Loucy (cell line): ENCODE measurements at regions not wholly inside any gene's neighbourhood (a gene's known extent, or its start where the extent isn't known, plus 50 kb on each side); places are given as distances from the start of the nearest gene placed in this dataset.

Source experiments
- H2AFZ ChIP-seq: fragments of 200-600 bp; sonication (generic); 2 replicates; pipeline ENCODE4 v1.6.0; 2016; ENCODE audit warnings: antibody characterized with exemption, mild to moderate bottlenecking, low read length, moderate library complexity
- H3F3A ChIP-seq: fragments of 200-600 bp; 2 replicates; pipeline ENCODE4 v1.6.0; 2016; ENCODE audit warnings: antibody characterized with exemption, low read depth, mild to moderate bottlenecking
- H3K27me3 ChIP-seq: fragments of 200-600 bp; sonication (generic); 2 replicates; pipeline ENCODE4 v1.6.1; 2014; ENCODE audit warnings: low read length, mild to moderate bottlenecking; ENCODE audit not compliant: insufficient read depth, poor library complexity, severe bottlenecking
- H3K36me3 ChIP-seq: fragments of 200-600 bp; sonication (generic); 2 replicates; pipeline ENCODE4 v1.6.1; 2016; ENCODE audit warnings: low read length; ENCODE audit not compliant: insufficient read depth
- H3K4me1 ChIP-seq: fragments of 200-600 bp; sonication (generic); 2 replicates; pipeline ENCODE4 v1.5.1; 2014; ENCODE audit warnings: low read length, mild to moderate bottlenecking; ENCODE audit not compliant: insufficient read depth, poor library complexity, severe bottlenecking
- H3K4me2 ChIP-seq: fragments of 200-600 bp; sonication (generic); 2 replicates; pipeline ENCODE4 v1.6.0; 2014; ENCODE audit warnings: antibody characterized with exemption, low read length, low read depth, mild to moderate bottlenecking; ENCODE audit not compliant: poor library complexity, severe bottlenecking
- H3K4me3 ChIP-seq: fragments of 200-600 bp; sonication (generic); 2 replicates; pipeline ENCODE4 v1.5.1; 2014; ENCODE audit warnings: low read length, mild to moderate bottlenecking, mixed read lengths; ENCODE audit not compliant: poor library complexity, severe bottlenecking
- H3K79me2 ChIP-seq: fragments of 200-600 bp; sonication (generic); 2 replicates; pipeline ENCODE4 v1.6.1; 2014; ENCODE audit warnings: low read length; ENCODE audit not compliant: insufficient read depth
- H3K9ac ChIP-seq: fragments of 200-600 bp; sonication (generic); 2 replicates; pipeline ENCODE4 v1.6.0; 2014; ENCODE audit warnings: mild to moderate bottlenecking, low read depth, low read length, moderate library complexity; ENCODE audit not compliant: poor library complexity, severe bottlenecking
- H3K9me2 ChIP-seq: fragments of 200-600 bp; sonication (generic); replicated peaks from 2 replicates; pipeline ENCODE4 v1.6.1; 2016; ENCODE audit warnings: low read depth, low read length, mixed read lengths
- H3K9me3 ChIP-seq: fragments of 200-600 bp; sonication (generic); 2 replicates; pipeline ENCODE4 v1.6.1; 2014; ENCODE audit warnings: mild to moderate bottlenecking, antibody characterized with exemption, low read length, low read depth; ENCODE audit not compliant: insufficient read depth
- H4K20me1 ChIP-seq: fragments of 200-600 bp; sonication (generic); 2 replicates; pipeline ENCODE4 v1.6.0; 2014; ENCODE audit warnings: antibody characterized with exemption, low read length, mild to moderate bottlenecking; ENCODE audit not compliant: insufficient read depth, poor library complexity, severe bottlenecking
- EZH2phosphoT487 ChIP-seq: fragments of 200-600 bp; IDR thresholded peaks from 2 replicates; pipeline ENCODE4 v1.6.1; 2018; ENCODE audit warnings: antibody characterized with exemption, mild to moderate bottlenecking, moderate library complexity, borderline replicate concordance
- TF ChIP-seq, protein P1 (sequence below): fragments of 200-600 bp; sonication (generic); conservative IDR thresholded peaks from 2 replicates; pipeline ENCODE4 v1.5.1; 2014; ENCODE audit warnings: mild to moderate bottlenecking, antibody characterized with exemption, low read length

DNA sequence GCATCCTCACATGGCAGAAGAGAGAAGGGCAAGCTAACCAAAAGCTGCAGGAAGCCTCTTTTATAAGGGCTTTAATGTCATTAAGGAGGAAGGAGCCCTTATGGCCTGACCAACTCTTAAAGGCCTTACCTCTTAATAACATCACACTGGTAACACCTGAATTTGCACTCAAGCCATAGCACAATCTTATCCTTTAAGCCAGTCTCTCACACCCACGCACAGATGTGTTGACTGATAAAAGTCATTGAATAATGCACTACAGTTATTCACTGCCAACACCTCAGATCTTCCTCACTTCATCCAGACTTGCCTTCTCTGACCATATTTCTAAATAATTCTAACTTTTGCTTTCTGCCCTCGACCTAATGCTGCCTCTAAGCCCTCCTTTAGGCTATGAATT, 516.8 kb downstream of the ADCYAP1 start:
- H3K4me1 ChIP-seq = no peaks in the 10 kb centered on the region
- H3K9ac ChIP-seq = no peak overlapping the region
- H3K9me3 ChIP-seq = peaks cover 4% of the 10 kb centered on the region; the same call in 1 of the 2 replicates
- H3K4me3 ChIP-seq = no peak overlapping the region
- no peaks in the 10 kb centered on the region for H3K9me2 ChIP-seq
- no peaks in the 10 kb centered on the region for H3K36me3 ChIP-seq
- H3K4me2 ChIP-seq = no peak overlapping the region
- H3K27me3 ChIP-seq = no peaks in the 10 kb centered on the region
- TF ChIP-seq, protein P1, sequence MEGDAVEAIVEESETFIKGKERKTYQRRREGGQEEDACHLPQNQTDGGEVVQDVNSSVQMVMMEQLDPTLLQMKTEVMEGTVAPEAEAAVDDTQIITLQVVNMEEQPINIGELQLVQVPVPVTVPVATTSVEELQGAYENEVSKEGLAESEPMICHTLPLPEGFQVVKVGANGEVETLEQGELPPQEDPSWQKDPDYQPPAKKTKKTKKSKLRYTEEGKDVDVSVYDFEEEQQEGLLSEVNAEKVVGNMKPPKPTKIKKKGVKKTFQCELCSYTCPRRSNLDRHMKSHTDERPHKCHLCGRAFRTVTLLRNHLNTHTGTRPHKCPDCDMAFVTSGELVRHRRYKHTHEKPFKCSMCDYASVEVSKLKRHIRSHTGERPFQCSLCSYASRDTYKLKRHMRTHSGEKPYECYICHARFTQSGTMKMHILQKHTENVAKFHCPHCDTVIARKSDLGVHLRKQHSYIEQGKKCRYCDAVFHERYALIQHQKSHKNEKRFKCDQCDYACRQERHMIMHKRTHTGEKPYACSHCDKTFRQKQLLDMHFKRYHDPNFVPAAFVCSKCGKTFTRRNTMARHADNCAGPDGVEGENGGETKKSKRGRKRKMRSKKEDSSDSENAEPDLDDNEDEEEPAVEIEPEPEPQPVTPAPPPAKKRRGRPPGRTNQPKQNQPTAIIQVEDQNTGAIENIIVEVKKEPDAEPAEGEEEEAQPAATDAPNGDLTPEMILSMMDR = no peak
- TF ChIP-seq EZH2phosphoT487 = no peak
- H4K20me1 ChIP-seq = peaks cover 3% of the 10 kb centered on the region
- H3F3A ChIP-seq = no peaks in the 10 kb centered on the region
- no peaks in the 10 kb centered on the region for H3K79me2 ChIP-seq
- no peak overlapping the region for H2AFZ ChIP-seq

DNA sequence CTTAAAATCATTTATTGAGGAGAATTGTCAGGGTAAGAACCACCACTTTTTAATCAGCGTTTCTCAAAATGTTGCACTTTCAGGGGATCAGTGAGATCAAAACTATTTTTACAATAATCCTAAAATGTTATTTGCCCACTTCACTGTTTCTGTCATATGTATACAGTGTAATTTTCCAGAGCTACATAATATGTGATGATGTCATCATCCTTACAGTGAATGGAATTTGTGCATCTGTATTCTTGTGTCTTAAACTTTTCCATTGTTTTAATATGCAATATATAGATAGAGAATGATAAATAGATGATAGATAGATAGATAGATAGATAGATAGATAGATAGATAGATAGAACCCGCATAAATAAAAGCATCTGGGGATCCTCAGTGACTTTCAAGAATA, 518.0 kb downstream of the ADCYAP1 start:
- no peaks in the 10 kb centered on the region for H3K4me1 ChIP-seq
- no peak overlapping the region for H3K4me3 ChIP-seq
- TF ChIP-seq, protein P1 = no peak
- no peak for TF ChIP-seq EZH2phosphoT487
- no peak overlapping the region for H2AFZ ChIP-seq
- no peaks in the 10 kb centered on the region for H3F3A ChIP-seq
- no peak overlapping the region for H3K9ac ChIP-seq
- no peak overlapping the region for H3K4me2 ChIP-seq
- H3K79me2 ChIP-seq = no peaks in the 10 kb centered on the region
- H4K20me1 ChIP-seq = peaks cover 3% of the 10 kb centered on the region
- H3K9me3 ChIP-seq = no peaks in the 10 kb centered on the region; the same call in 1 of the 2 replicates
- H3K36me3 ChIP-seq = no peaks in the 10 kb centered on the region
- H3K27me3 ChIP-seq = no peaks in the 10 kb centered on the region
- no peaks in the 10 kb centered on the region for H3K9me2 ChIP-seq

DNA sequence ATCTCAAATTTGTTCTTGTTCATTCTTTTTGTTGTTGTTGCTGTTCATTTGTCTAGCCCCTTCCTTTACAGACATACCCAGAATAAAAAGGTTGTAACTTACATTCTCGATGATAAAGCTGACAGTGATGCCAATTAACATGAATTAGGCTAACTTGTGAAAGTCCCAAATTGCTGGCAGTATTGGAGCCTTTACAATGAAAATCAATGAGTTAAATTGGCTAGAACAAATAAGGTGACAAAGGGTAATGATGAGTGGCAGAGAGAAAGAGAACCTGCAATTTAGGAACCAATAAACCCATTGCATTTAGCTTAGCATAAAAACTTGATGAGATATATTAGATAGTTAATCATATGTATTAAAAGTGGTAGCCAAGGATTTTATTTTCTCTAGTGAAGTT, 521.0 kb downstream of the ADCYAP1 start:
- no peaks in the 10 kb centered on the region for H3K36me3 ChIP-seq
- H3K9ac ChIP-seq = no peak overlapping the region
- no peaks in the 10 kb centered on the region for H3K9me3 ChIP-seq
- no peaks in the 10 kb centered on the region for H3K79me2 ChIP-seq
- H3K4me2 ChIP-seq = no peak overlapping the region
- no peak overlapping the region for H2AFZ ChIP-seq
- no peak overlapping the region for H3K4me3 ChIP-seq
- no peaks in the 10 kb centered on the region for H3K9me2 ChIP-seq
- H3K27me3 ChIP-seq = no peaks in the 10 kb centered on the region
- TF ChIP-seq EZH2phosphoT487 = no peak
- TF ChIP-seq, protein P1 = no peak
- no peaks in the 10 kb centered on the region for H3K4me1 ChIP-seq
- peaks cover 3% of the 10 kb centered on the region for H4K20me1 ChIP-seq
- H3F3A ChIP-seq = no peaks in the 10 kb centered on the region
